Epithelial cell of proximal tubule (primary cell): ENCODE measurements at regions not wholly inside any gene's neighbourhood (a gene's known extent, or its start where the extent isn't known, plus 50 kb on each side); places are given as distances from the start of the nearest gene placed in this dataset.

Experiments used
- DNase-seq: peaks from one replicate; pipeline ENCODE4 v3.0.0-alpha.2; 2011; ENCODE audit warnings: low read depth
- H3K4me3 ChIP-seq: 2 replicates; pipeline ENCODE4 v1.5.1; 2011; ENCODE audit warnings: low read depth, mild to moderate bottlenecking, low read length
- CTCF ChIP-seq: conservative IDR thresholded peaks from 2 replicates; pipeline ENCODE4 v1.5.1; 2012; ENCODE audit warnings: low read depth, mild to moderate bottlenecking, low read length

- no peak overlapping the region for H3K4me3 ChIP-seq
- TF ChIP-seq CTCF, result no peak
- peak; percentile 99 for DNase-seq
These were observed 135.3 kb upstream of the NEDD9 start for GRCh38 chr6:11367638-11368199.

- no peak for DNase-seq
- no peak overlapping the region for H3K4me3 ChIP-seq
- TF ChIP-seq CTCF, result no peak
These were observed 134.6 kb upstream of the NEDD9 start for GRCh38 chr6:11366934-11367637.

- TF ChIP-seq CTCF, result no peak
- DNase-seq, result no peak
- H3K4me3 ChIP-seq, result no peak overlapping the region
These were observed 133.9 kb upstream of the NEDD9 start for GRCh38 chr6:11366183-11366933.

- no peak for TF ChIP-seq CTCF
- no peak overlapping the region for H3K4me3 ChIP-seq
- DNase-seq, result peak; percentile 94
These were observed 132.5 kb upstream of the NEDD9 start for GRCh38 chr6:11364971-11365397.

- DNase-seq, result no peak
- no peak overlapping the region for H3K4me3 ChIP-seq
- no peak for TF ChIP-seq CTCF
These were observed 131.6 kb upstream of the NEDD9 start for GRCh38 chr6:11363881-11364576.

- no peak for TF ChIP-seq CTCF
- no peak overlapping the region for H3K4me3 ChIP-seq
- no peak for DNase-seq
These were observed 130.1 kb upstream of the NEDD9 start for GRCh38 chr6:11362564-11362963.
